ENCODE measurements at regions not wholly inside any gene's neighbourhood (a gene's known extent, or its start where the extent isn't known, plus 50 kb on each side); places are given as distances from the start of the nearest gene placed in this dataset.

- TF ChIP-seq CTCF (IDR thresholded peaks at IDR 0.05) (no peak), POLR2A (IDR thresholded peaks at IDR 0.05) (no peak)
Observed at GRCh38 chr15:47390208-47390765, 327.0 kb upstream of the SEMA6D start.

Measured in uterus (tissue), 2 donors.